Uterus (tissue), 2 donors: ENCODE measurements at regions not wholly inside any gene's neighbourhood (a gene's known extent, or its start where the extent isn't known, plus 50 kb on each side); places are given as distances from the start of the nearest gene placed in this dataset.

Source experiments
- CTCF ChIP-seq, 4 experiments: fragments of 200-600 bp in 2 of 4; fragments of 450-650 bp in 2 of 4; sonication (generic) in 2 of 4; IDR thresholded peaks; one replicate each; pipeline ENCODE4 v1.5.1; 2016 to 2019; ENCODE audit warnings: antibody characterized with exemption in 4 of 4, mild to moderate bottlenecking in 2 of 4, moderate library complexity in 1 of 4
- POLR2A ChIP-seq, 2 donors: fragments of 450-650 bp; IDR thresholded peaks; one replicate each; pipeline ENCODE4 v1.6.1; 2016; ENCODE audit warnings: antibody characterized with exemption in 2 of 2, mild to moderate bottlenecking in 1 of 2, moderate library complexity in 1 of 2

GRCh38 chr14:104298458-104298857, 160.1 kb downstream of the KIF26A start:
- TF ChIP-seq CTCF (IDR thresholded peaks at IDR 0.05) (no peak), POLR2A (IDR thresholded peaks at IDR 0.05) (no peak)
